IMR-90 (cell line): ENCODE measurements at regions not wholly inside any gene's neighbourhood (a gene's known extent, or its start where the extent isn't known, plus 50 kb on each side); places are given as distances from the start of the nearest gene placed in this dataset.

Experiments
- ATAC-seq: fragments of 200-7000 bp; cut with Tn5 transposase; 2 replicates; pipeline ENCODE4 v1.9.1; 2020; ENCODE audit warnings: low read depth, mild to moderate bottlenecking, moderate library complexity
- BruUV-seq: library from RNA; stranded (reverse); fragments of 400-500 nt; replicated peaks from 2 replicates; lab custom pipeline; 2021; lab: Mats Ljungman, UMichigan
- CTCF ChIA-PET: fragments of 300-600 bp; formaldehyde crosslinking; extraction: SDS; loops from one replicate; lab custom pipeline; 2021; ENCODE audit warnings: antibody characterized with exemption; lab: Yijun Ruan, JAX
- POLR2A ChIA-PET: fragments of 300-600 bp; sonication (Branson Sonifier 250); formaldehyde crosslinking; loops from one replicate; lab custom pipeline; 2022; ENCODE audit warnings: antibody characterized with exemption; ENCODE audit not compliant: unreplicated experiment; lab: Charles Lee
- DNase-seq: peaks from one replicate; pipeline ENCODE4 v3.0.0; 2013
- H2AFZ ChIP-seq: replicated peaks from 2 replicates; pipeline ENCODE3; 2013; ENCODE audit warnings: low read length, mild to moderate bottlenecking; ENCODE audit not compliant: poor library complexity
- H2AK5ac ChIP-seq: 2 replicates; pipeline ENCODE4 v1.6.1; 2013; ENCODE audit warnings: low read depth, low read length, inconsistent platforms
- H2AK9ac ChIP-seq: replicated peaks from 2 replicates; pipeline ENCODE3; 2013; ENCODE audit warnings: mild to moderate bottlenecking, low read depth, low read length, moderate library complexity; ENCODE audit not compliant: poor library complexity
- H2BK120ac ChIP-seq: 2 replicates; pipeline ENCODE4 v1.6.1; 2013; ENCODE audit warnings: low read depth, low read length, inconsistent platforms
- H2BK15ac ChIP-seq: 3 replicates; pipeline ENCODE4 v1.6.1; 2013; ENCODE audit warnings: low read depth, low read length, inconsistent platforms
- H2BK20ac ChIP-seq: 2 replicates; pipeline ENCODE4 v1.6.1; 2013; ENCODE audit warnings: low read depth, mild to moderate bottlenecking, inconsistent platforms, low read length, moderate library complexity
- H2BK5ac ChIP-seq: 2 replicates; pipeline ENCODE4 v1.6.1; 2013; ENCODE audit warnings: mild to moderate bottlenecking, low read depth, low read length, inconsistent platforms; ENCODE audit not compliant: poor library complexity, severe bottlenecking
- H3K14ac ChIP-seq: replicated peaks from 2 replicates; pipeline ENCODE4 v1.6.1; 2013; ENCODE audit warnings: low read depth, low read length, inconsistent platforms
- H3K18ac ChIP-seq: 2 replicates; pipeline ENCODE4 v1.6.1; 2013; ENCODE audit warnings: low read depth, low read length, control low read depth
- H3K23ac ChIP-seq: 2 replicates; pipeline ENCODE4 v1.6.1; 2013; ENCODE audit warnings: low read depth, low read length, inconsistent platforms
- H3K27ac ChIP-seq: 2 replicates; pipeline ENCODE4 v1.5.1; 2013; ENCODE audit warnings: mild to moderate bottlenecking, control low read depth, low read length; ENCODE audit not compliant: insufficient read depth
- H3K27me3 ChIP-seq: 2 replicates; pipeline ENCODE4 v1.6.1; 2013; ENCODE audit warnings: low read length; ENCODE audit not compliant: control insufficient read depth, insufficient read depth
- H3K36me3 ChIP-seq: 2 replicates; pipeline ENCODE4 v1.6.1; 2013; ENCODE audit warnings: low read length, mixed read lengths; ENCODE audit not compliant: control insufficient read depth, insufficient read depth
- H3K4ac ChIP-seq: 2 replicates; pipeline ENCODE4 v1.6.1; 2013; ENCODE audit warnings: low read depth, low read length, inconsistent platforms
- H3K4me1 ChIP-seq: 2 replicates; pipeline ENCODE4 v1.6.1; 2013; ENCODE audit warnings: low read length, mixed read lengths; ENCODE audit not compliant: control insufficient read depth, insufficient read depth
- H3K4me2 ChIP-seq: 2 replicates; pipeline ENCODE4 v1.6.1; 2013; ENCODE audit warnings: low read depth, mild to moderate bottlenecking, control low read depth, low read length, moderate library complexity
- H3K4me3 ChIP-seq: 2 replicates; pipeline ENCODE4 v1.5.1; 2013; ENCODE audit warnings: low read depth, mild to moderate bottlenecking, control low read depth, low read length, moderate library complexity; ENCODE audit not compliant: insufficient read depth
- H3K56ac ChIP-seq: 2 replicates; pipeline ENCODE4 v1.6.1; 2013; ENCODE audit warnings: low read length, inconsistent platforms; ENCODE audit not compliant: insufficient read depth; ENCODE audit errors: extremely low read depth
- H3K79me1 ChIP-seq, 2 experiments: 2 replicates each; pipeline ENCODE4 v1.6.1; 2013; ENCODE audit warnings: low read length in 2 of 2, inconsistent platforms in 1 of 2, low read depth in 1 of 2
- H3K9ac ChIP-seq: 2 replicates; pipeline ENCODE4 v1.6.1; 2013; ENCODE audit warnings: low read depth, low read length, control low read depth
- H3K9me1 ChIP-seq: 2 replicates; pipeline ENCODE4 v1.6.1; 2013; ENCODE audit warnings: low read length, inconsistent platforms; ENCODE audit not compliant: insufficient read depth
- H3K9me3 ChIP-seq: 2 replicates; pipeline ENCODE4 v1.6.1; 2013; ENCODE audit warnings: low read length; ENCODE audit not compliant: control insufficient read depth, insufficient read depth
- H4K20me1 ChIP-seq: 2 replicates; pipeline ENCODE4 v1.6.1; 2013; ENCODE audit warnings: low read length, inconsistent platforms; ENCODE audit not compliant: insufficient read depth
- H4K5ac ChIP-seq: 2 replicates; pipeline ENCODE4 v1.6.1; 2013; ENCODE audit warnings: mild to moderate bottlenecking, low read depth, low read length, control low read depth
- H4K8ac ChIP-seq, 2 experiments: 2 replicates each; pipeline ENCODE4 v1.6.1; 2013; ENCODE audit warnings: low read depth in 2 of 2, low read length in 2 of 2, control low read depth in 1 of 2, inconsistent platforms in 1 of 2
- H4K91ac ChIP-seq: 2 replicates; pipeline ENCODE4 v1.6.1; 2013; ENCODE audit warnings: low read depth, low read length, inconsistent platforms; ENCODE audit not compliant: insufficient read depth
- BHLHE40 ChIP-seq: fragments of 150-350 bp; IDR thresholded peaks from 2 replicates; pipeline ENCODE4 v1.6.1; 2016; ENCODE audit warnings: mild to moderate bottlenecking, low read depth, low read length
- CHD1 ChIP-seq: IDR thresholded peaks from 2 replicates; pipeline ENCODE4 v1.6.1; 2012; ENCODE audit warnings: low read depth, low read length, improper control_type of control experiment
- FOS ChIP-seq: fragments of 150-350 bp; IDR thresholded peaks from 2 replicates; pipeline ENCODE4 v1.6.1; 2016; ENCODE audit warnings: low read depth, low read length
- MAZ ChIP-seq: IDR thresholded peaks from 2 replicates; pipeline ENCODE4 v1.6.1; 2012; ENCODE audit warnings: low read depth, mild to moderate bottlenecking, low read length, improper control_type of control experiment, moderate library complexity, borderline replicate concordance
- MXI1 ChIP-seq: IDR thresholded peaks from 2 replicates; pipeline ENCODE4 v1.6.1; 2012; ENCODE audit warnings: low read depth, mild to moderate bottlenecking, low read length, moderate library complexity, borderline replicate concordance
- NFE2L2 ChIP-seq: fragments of 150-350 bp; IDR thresholded peaks from 2 replicates; pipeline ENCODE4 v1.6.1; 2016; ENCODE audit warnings: low read depth, mild to moderate bottlenecking, low read length
- POLR2A ChIP-seq: IDR thresholded peaks from 2 replicates; pipeline ENCODE4 v1.6.1; 2012; ENCODE audit warnings: mild to moderate bottlenecking, low read depth, low read length
- RAD21 ChIP-seq: IDR thresholded peaks from 2 replicates; pipeline ENCODE4 v1.6.1; 2012; ENCODE audit warnings: low read length, improper control_type of control experiment
- RCOR1 ChIP-seq: IDR thresholded peaks from 2 replicates; pipeline ENCODE4 v1.6.1; 2012; ENCODE audit warnings: mild to moderate bottlenecking, low read length, improper control_type of control experiment; ENCODE audit not compliant: insufficient replicate concordance
- USF2 ChIP-seq: fragments of 150-350 bp; IDR thresholded peaks from 2 replicates; pipeline ENCODE4 v1.6.1; 2017; ENCODE audit warnings: mild to moderate bottlenecking, antibody characterized with exemption, low read length, low read depth
- WGBS, 2 experiments: methylation state at CpG; one replicate each; pipeline versions ENCODE4 v1.1.5 to v1.1.7; 2013; ENCODE audit warnings: missing lambda C conversion rate in 2 of 2; ENCODE audit not compliant: insufficient read length in 1 of 2; ENCODE audit errors: extremely low coverage in 2 of 2; 5-methylcytosine and 5-hydroxymethylcytosine counted together
- dilution Hi-C: fragments of 300-500 bp; cut with HindIII; formaldehyde crosslinking; loops from one replicate; pipeline ENCODE4 v1.14.3; 2018; ENCODE audit warnings: low sequenced_read_pairs; ENCODE audit not compliant: unreplicated experiment
- in situ Hi-C: fragments of 300-500 bp; cut with MboI; formaldehyde crosslinking; loops from 3 replicates; pipeline ENCODE4 v1.14.3; 2019; ENCODE audit warnings: low sequenced_read_pairs, inconsistent platforms, mixed read lengths
- intact Hi-C: fragments of 100-400 bp; cut with micrococcal nuclease; formaldehyde crosslinking; loops from 2 replicates; pipeline ENCODE4 v1.10.0; 2022
- TF ChIP-seq, protein P1 (sequence below): fragments of 150-350 bp; IDR thresholded peaks from 2 replicates; pipeline ENCODE4 v1.6.1; 2016; ENCODE audit warnings: low read depth, mild to moderate bottlenecking, low read length, moderate library complexity, borderline replicate concordance

DNA sequence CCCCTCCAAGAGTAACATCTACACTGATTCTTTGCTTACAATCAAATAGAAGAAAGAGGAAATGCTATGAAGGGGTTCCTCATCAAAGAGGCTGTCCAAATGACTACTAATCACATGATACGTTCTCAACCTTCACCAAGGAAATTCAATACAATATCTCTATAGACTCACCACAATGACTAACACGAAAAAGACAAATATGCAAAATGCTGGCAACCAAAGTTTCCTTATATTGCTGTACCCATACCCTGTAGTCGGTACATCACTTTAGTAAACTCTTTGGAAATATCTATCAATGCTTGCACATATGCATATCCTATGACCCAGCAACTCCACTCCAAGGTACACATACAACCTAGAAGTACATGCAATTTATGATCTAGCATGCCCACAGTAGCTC is 1296.6 kb downstream of the AACS start:
- Histone ChIP-seq H3K4me3 (no peak overlapping the region), H3K18ac (no peak overlapping the region), H3K4me2 (no peak overlapping the region), H3K9ac (no peak overlapping the region), H2AK5ac (no peak overlapping the region), H3K56ac (no peak overlapping the region), H4K8ac (no peak overlapping the region), H3K9me1 (no peaks in the 10 kb centered on the region), H2AFZ (no peak overlapping the region), H2AK9ac (no peak overlapping the region), H4K91ac (no peak overlapping the region), H3K27ac (no peak overlapping the region), H4K5ac (no peak overlapping the region), H2BK20ac (no peak overlapping the region), H4K20me1 (no peaks in the 10 kb centered on the region), H3K23ac (no peak overlapping the region), H2BK5ac (no peak overlapping the region), H3K4me1 (no peaks in the 10 kb centered on the region), H3K9me3 (peaks cover 14% of the 10 kb centered on the region), H3K79me1 (no peaks in the 10 kb centered on the region), H3K14ac (no peak overlapping the region), H3K4ac (no peak overlapping the region), H2BK15ac (no peak overlapping the region), H3K27me3 (no peaks in the 10 kb centered on the region), H2BK120ac (no peak overlapping the region), H3K36me3 (no peaks in the 10 kb centered on the region)
- intact Hi-C loops (no loop called here), dilution Hi-C loops (no loop called here), in situ Hi-C loops (no loop called here)
- no TSS peak for BruUV-seq
- 83% methylated on average over 1 of the region's 3 CpGs; no CpG with 5 or more reads in 1 of the 2 experiments for WGBS, 2 experiments
- TF ChIP-seq POLR2A = no peak
- TF ChIP-seq, protein P1, sequence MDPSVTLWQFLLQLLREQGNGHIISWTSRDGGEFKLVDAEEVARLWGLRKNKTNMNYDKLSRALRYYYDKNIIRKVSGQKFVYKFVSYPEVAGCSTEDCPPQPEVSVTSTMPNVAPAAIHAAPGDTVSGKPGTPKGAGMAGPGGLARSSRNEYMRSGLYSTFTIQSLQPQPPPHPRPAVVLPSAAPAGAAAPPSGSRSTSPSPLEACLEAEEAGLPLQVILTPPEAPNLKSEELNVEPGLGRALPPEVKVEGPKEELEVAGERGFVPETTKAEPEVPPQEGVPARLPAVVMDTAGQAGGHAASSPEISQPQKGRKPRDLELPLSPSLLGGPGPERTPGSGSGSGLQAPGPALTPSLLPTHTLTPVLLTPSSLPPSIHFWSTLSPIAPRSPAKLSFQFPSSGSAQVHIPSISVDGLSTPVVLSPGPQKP = no peak
- no peak for TF ChIP-seq NFE2L2
- no peak for TF ChIP-seq RCOR1
- TF ChIP-seq CHD1 = no peak
- TF ChIP-seq MAZ = no peak
- no peak for TF ChIP-seq FOS
- no peak for TF ChIP-seq USF2
- TF ChIP-seq BHLHE40 = no peak
- TF ChIP-seq MXI1 = no peak
- no peak for TF ChIP-seq RAD21
- no peak for DNase-seq
- CTCF ChIA-PET = no interaction called here
- no peak for ATAC-seq
- POLR2A ChIA-PET = no interaction called here
